WTC11 (cell line): ENCODE measurements at regions not wholly inside any gene's neighbourhood (a gene's known extent, or its start where the extent isn't known, plus 50 kb on each side); places are given as distances from the start of the nearest gene placed in this dataset.

Source experiments
- CREB1 ChIP-seq: sonication (generic); formaldehyde crosslinking; IDR thresholded peaks from 2 replicates; pipeline ENCODE4 v1.8.0; 2023; ENCODE audit warnings: mild to moderate bottlenecking, missing genetic modification reagents
- GRHL2 ChIP-seq: fragments of 250-450 bp; sonication (Bioruptor Pico); IDR thresholded peaks from 2 replicates; pipeline ENCODE4 v1.8.0; 2022; ENCODE audit warnings: mild to moderate bottlenecking, moderate library complexity; ENCODE audit not compliant: insufficient replicate concordance, severe bottlenecking
- IRF2 ChIP-seq: sonication (generic); formaldehyde crosslinking; IDR thresholded peaks from 2 replicates; pipeline ENCODE4 v1.8.0; 2022; ENCODE audit warnings: low read depth, missing genetic modification reagents, borderline replicate concordance
- ZNF671 ChIP-seq: fragments of 250-450 bp; sonication (Bioruptor Pico); IDR thresholded peaks from 2 replicates; pipeline ENCODE4 v1.8.0; 2021; ENCODE audit warnings: mild to moderate bottlenecking
- TF ChIP-seq, protein P1 (sequence below): fragments of 200-600 bp; IDR thresholded peaks from 2 replicates; pipeline ENCODE4 v1.8.0; 2022; ENCODE audit warnings: antibody characterized with exemption

- TF ChIP-seq, protein P1, sequence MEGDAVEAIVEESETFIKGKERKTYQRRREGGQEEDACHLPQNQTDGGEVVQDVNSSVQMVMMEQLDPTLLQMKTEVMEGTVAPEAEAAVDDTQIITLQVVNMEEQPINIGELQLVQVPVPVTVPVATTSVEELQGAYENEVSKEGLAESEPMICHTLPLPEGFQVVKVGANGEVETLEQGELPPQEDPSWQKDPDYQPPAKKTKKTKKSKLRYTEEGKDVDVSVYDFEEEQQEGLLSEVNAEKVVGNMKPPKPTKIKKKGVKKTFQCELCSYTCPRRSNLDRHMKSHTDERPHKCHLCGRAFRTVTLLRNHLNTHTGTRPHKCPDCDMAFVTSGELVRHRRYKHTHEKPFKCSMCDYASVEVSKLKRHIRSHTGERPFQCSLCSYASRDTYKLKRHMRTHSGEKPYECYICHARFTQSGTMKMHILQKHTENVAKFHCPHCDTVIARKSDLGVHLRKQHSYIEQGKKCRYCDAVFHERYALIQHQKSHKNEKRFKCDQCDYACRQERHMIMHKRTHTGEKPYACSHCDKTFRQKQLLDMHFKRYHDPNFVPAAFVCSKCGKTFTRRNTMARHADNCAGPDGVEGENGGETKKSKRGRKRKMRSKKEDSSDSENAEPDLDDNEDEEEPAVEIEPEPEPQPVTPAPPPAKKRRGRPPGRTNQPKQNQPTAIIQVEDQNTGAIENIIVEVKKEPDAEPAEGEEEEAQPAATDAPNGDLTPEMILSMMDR = no peak
- TF ChIP-seq IRF2 (CRISPR knock-in tag) = no peak
- TF ChIP-seq GRHL2 (CRISPR knock-in tag) = no peak
- no peak for TF ChIP-seq ZNF671
- no peak for TF ChIP-seq CREB1 (CRISPR knock-in tag)
Observed at GRCh38 chr4:123218981-123219380, 177.6 kb upstream of the SPRY1 start.
